ENCODE measurements at regions not wholly inside any gene's neighbourhood (a gene's known extent, or its start where the extent isn't known, plus 50 kb on each side); places are given as distances from the start of the nearest gene placed in this dataset.

DNA sequence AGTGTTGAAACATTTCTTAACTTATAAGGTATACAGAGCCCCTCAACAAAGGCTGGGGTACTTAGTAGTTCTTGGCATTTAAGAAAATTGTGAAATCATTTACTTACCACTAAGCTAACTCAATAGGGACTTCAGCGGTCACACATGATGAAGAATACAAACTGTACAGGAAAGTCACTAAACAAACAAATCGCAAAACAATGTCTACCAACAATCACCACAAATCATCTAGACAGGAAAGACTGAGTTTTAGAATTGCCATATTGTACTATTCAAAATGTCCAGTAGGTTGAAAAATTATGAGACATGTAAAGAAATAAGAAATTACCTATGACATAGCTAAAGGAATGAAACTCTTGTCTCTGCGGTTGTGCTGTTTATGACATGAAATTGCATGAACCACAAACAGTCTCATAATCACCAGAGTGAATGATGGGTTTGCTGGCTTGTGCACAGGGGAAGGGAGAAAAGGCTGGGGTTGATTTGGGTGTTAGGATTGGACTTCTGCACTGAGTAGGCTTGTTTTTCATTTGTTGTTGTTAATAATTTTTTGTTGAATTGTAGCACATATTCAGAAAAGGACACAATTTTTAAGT lies 441.1 kb upstream of the MON1B start:
- no peak overlapping the region for H3K27ac Mint-ChIP-seq
- peaks cover 7% of the 10 kb centered on the region for H3K9me3 Mint-ChIP-seq
- no peaks in the 10 kb centered on the region for H3K4me1 Mint-ChIP-seq
- no peak overlapping the region for H3K4me3 Mint-ChIP-seq
- DNase-seq (ENCODE audit: low spot score in 2 of 2, unreplicated experiment in 2 of 2): no peak
- no peaks in the 10 kb centered on the region for H3K36me3 Mint-ChIP-seq
- peaks cover 2% of the 10 kb centered on the region for H3K27me3 Mint-ChIP-seq (ENCODE audit: low read depth)
- TF ChIP-seq, protein P1, sequence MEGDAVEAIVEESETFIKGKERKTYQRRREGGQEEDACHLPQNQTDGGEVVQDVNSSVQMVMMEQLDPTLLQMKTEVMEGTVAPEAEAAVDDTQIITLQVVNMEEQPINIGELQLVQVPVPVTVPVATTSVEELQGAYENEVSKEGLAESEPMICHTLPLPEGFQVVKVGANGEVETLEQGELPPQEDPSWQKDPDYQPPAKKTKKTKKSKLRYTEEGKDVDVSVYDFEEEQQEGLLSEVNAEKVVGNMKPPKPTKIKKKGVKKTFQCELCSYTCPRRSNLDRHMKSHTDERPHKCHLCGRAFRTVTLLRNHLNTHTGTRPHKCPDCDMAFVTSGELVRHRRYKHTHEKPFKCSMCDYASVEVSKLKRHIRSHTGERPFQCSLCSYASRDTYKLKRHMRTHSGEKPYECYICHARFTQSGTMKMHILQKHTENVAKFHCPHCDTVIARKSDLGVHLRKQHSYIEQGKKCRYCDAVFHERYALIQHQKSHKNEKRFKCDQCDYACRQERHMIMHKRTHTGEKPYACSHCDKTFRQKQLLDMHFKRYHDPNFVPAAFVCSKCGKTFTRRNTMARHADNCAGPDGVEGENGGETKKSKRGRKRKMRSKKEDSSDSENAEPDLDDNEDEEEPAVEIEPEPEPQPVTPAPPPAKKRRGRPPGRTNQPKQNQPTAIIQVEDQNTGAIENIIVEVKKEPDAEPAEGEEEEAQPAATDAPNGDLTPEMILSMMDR (IDR thresholded peaks at IDR 0.05; ENCODE audit: unreplicated experiment): no peak

DNA sequence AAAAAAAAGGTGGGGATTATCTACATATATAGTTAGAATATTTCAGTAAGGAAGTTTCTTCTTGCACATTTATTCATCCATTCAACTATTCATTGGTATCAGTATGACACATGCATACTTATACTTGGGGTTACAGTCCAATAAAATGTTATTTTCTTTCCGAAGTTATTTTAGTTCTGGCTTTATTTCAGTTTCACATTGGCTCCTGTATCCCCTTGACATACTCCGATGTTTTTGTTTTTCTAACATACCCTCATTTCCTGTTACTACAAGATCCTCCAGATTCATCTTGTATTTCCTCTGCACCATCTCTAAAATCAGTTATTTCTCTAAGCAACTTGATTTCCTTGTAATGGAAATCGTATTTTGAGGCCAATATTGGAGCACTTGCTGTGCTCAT lies 435.5 kb upstream of the MON1B start:
- Mint-ChIP-seq H3K9me3 (peaks cover 16% of the 10 kb centered on the region), H3K27me3 (ENCODE audit: low read depth) (peaks cover 2% of the 10 kb centered on the region), H3K36me3 (no peaks in the 10 kb centered on the region), H3K27ac (no peak overlapping the region), H3K4me3 (no peak overlapping the region), H3K4me1 (no peaks in the 10 kb centered on the region)
- TF ChIP-seq, protein P1 (IDR thresholded peaks at IDR 0.05; ENCODE audit: unreplicated experiment): no peak
- DNase-seq (ENCODE audit: low spot score in 2 of 2, unreplicated experiment in 2 of 2): no peak

DNA sequence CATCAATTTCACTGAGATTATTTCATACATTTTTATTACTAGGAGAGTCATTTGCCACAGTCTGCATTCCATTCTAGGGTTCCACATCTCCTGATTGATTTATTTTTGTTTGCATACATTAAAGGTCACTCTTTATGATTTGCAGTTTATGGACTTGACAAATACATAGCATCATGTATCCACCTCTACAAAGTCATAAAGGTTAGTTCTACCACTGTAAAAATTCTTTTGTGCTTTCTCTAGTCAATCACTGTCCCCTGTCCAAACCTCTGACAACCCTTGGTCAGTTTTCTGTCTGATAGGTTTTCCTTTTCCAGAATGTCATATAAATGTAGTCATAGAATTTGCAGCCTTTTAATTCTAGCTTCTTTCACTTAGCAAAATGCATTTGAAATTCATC lies 434.6 kb upstream of the MON1B start:
- TF ChIP-seq, protein P1 (IDR thresholded peaks at IDR 0.05; ENCODE audit: unreplicated experiment): no peak
- no peaks in the 10 kb centered on the region for H3K36me3 Mint-ChIP-seq
- H3K4me1 Mint-ChIP-seq: no peaks in the 10 kb centered on the region
- H3K4me3 Mint-ChIP-seq: no peak overlapping the region
- DNase-seq (ENCODE audit: low spot score in 2 of 2, unreplicated experiment in 2 of 2): no peak
- H3K9me3 Mint-ChIP-seq: peaks cover 23% of the 10 kb centered on the region
- H3K27me3 Mint-ChIP-seq (ENCODE audit: low read depth): no peaks in the 10 kb centered on the region
- no peak overlapping the region for H3K27ac Mint-ChIP-seq

DNA sequence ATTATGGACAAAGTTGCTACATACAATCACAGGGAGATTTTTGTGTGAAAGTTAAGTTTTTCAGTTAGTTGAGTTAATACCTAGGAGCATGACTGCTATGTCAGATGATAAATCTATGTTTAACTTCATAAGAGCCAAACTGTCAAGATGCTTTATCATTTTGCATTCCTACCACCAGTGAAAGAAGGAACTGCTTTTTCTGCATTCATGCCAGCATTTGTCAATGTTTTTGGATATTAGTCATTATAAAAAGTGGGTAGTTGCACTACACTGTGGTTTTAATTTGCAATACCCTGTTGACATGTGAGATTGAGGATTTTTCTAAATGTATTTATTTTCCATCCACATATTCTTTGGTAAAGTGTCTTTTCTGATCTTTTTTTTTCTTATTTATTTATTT lies 434.0 kb upstream of the MON1B start:
- Mint-ChIP-seq H3K27me3 (ENCODE audit: low read depth) (no peaks in the 10 kb centered on the region), H3K36me3 (no peaks in the 10 kb centered on the region), H3K9me3 (peaks cover 24% of the 10 kb centered on the region), H3K4me1 (no peaks in the 10 kb centered on the region), H3K4me3 (no peak overlapping the region), H3K27ac (no peak overlapping the region)
- TF ChIP-seq, protein P1 (IDR thresholded peaks at IDR 0.05; ENCODE audit: unreplicated experiment): no peak
- no peak for DNase-seq (ENCODE audit: low spot score in 2 of 2, unreplicated experiment in 2 of 2)

DNA sequence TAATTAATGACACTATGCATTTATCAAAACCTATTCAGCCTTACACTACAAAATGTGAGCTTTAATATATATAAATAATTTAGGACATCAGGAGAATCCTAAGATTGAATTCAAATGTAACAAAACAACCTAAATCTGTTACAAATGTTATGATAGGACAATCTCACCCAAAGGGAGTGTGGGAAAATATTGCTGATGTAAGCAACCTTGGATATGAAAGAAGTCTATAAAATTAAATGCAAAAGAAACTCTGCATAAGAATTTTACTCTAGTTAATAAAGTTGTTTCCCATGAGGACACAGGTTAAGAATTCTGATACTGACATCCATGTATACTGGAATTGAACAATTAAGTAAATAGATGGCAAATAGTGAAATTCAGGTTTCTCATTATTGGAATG lies 424.5 kb upstream of the MON1B start:
- DNase-seq (ENCODE audit: low spot score in 2 of 2, unreplicated experiment in 2 of 2): no peak
- H3K9me3 Mint-ChIP-seq: peaks cover 34% of the 10 kb centered on the region
- TF ChIP-seq, protein P1 (IDR thresholded peaks at IDR 0.05; ENCODE audit: unreplicated experiment): no peak
- no peaks in the 10 kb centered on the region for H3K36me3 Mint-ChIP-seq
- H3K4me3 Mint-ChIP-seq: no peak overlapping the region
- H3K27me3 Mint-ChIP-seq (ENCODE audit: low read depth): no peaks in the 10 kb centered on the region
- no peak overlapping the region for H3K27ac Mint-ChIP-seq
- H3K4me1 Mint-ChIP-seq: no peaks in the 10 kb centered on the region

DNA sequence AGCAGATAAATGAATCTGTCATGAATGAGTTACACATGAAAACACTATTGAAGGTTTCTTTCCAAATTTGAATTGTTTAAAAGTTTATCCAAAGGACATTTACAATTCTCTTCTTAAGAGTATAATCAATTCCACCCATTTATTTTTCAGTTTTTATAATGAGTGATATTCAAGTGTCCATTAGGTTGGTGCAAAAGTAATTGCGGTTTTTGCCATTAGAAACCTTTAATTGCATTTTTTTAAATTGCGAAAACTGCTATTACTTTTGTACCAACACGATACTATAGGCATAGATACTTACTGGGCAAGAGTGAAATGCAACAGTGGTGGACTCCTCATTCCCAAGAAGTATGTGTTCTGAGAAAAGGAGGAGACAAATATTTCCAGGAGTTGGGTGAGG lies 422.7 kb upstream of the MON1B start:
- no peak for DNase-seq (ENCODE audit: low spot score in 2 of 2, unreplicated experiment in 2 of 2)
- peaks cover 2% of the 10 kb centered on the region for H3K27me3 Mint-ChIP-seq (ENCODE audit: low read depth)
- H3K36me3 Mint-ChIP-seq: no peaks in the 10 kb centered on the region
- no peak overlapping the region for H3K27ac Mint-ChIP-seq
- no peaks in the 10 kb centered on the region for H3K4me1 Mint-ChIP-seq
- H3K9me3 Mint-ChIP-seq: peaks cover 24% of the 10 kb centered on the region
- TF ChIP-seq, protein P1 (IDR thresholded peaks at IDR 0.05; ENCODE audit: unreplicated experiment): no peak
- H3K4me3 Mint-ChIP-seq: no peak overlapping the region

Data from mesothelial cell of epicardium (in vitro differentiated cells).